ENCODE measurements at regions not wholly inside any gene's neighbourhood (a gene's known extent, or its start where the extent isn't known, plus 50 kb on each side); places are given as distances from the start of the nearest gene placed in this dataset.

DNA sequence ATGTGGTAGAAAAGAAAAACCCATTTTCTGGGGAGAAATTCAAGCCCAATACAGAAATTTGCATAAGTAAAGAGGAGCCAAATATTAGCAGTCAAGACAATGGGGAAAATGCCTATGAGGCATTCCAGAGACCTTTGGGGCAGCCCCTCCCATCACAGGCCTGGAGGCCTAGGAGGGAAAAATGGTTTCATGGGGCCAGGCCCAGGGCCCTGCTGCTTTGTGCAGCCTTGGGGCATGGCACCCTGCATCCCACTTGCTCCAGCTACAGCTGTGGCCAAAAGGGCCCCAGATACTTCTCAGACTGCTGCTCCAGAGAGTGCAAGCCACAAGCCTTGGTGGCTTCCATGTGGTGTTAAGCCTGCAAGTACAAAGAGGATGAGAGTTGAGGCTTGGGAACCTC lies 51.3 kb upstream of the CYP1B1 start:
- Histone ChIP-seq H4K8ac (replicated peaks; ENCODE audit: insufficient read length, low read depth, low read length) (no peak overlapping the region), H3K4ac (ENCODE audit: low read depth, low read length) (no peak overlapping the region), H4K91ac (ENCODE audit: insufficient read length, low read depth, low read length) (no peak overlapping the region), H3K18ac (ENCODE audit: insufficient read length, low read depth, low read length) (no peak overlapping the region), H3K23ac (ENCODE audit: insufficient read length, low read depth, low read length) (no peak overlapping the region), H3K14ac (ENCODE audit: insufficient read depth, low read length) (no peak overlapping the region), H3K4me2 (ENCODE audit: insufficient read depth, insufficient read length, low read length) (no peak overlapping the region), H2BK20ac (ENCODE audit: low read depth, low read length, poor library complexity, severe bottlenecking) (no peak overlapping the region), H3T11ph (ENCODE audit: low read length) (no peak overlapping the region), H2BK5ac (ENCODE audit: insufficient read length, low read length) (no peak overlapping the region), H2BK12ac (ENCODE audit: insufficient read length, low read depth, low read length) (no peak overlapping the region), H3K56ac (ENCODE audit: insufficient read length, low read depth, low read length) (no peak overlapping the region), H3K4me1 (ENCODE audit: insufficient read depth, low read length) (no peaks in the 10 kb centered on the region), H4K5ac (ENCODE audit: insufficient read length, low read depth, low read length) (no peak overlapping the region), H3K79me1 (ENCODE audit: insufficient read depth, low read depth, low read length, poor library complexity, severe bottlenecking) (no peaks in the 10 kb centered on the region), H3K9me3 (ENCODE audit: control insufficient read depth, low read depth, low read length) (peaks cover 10% of the 10 kb centered on the region), H3K27ac (ENCODE audit: insufficient read length, low read depth, low read length) (no peak overlapping the region), H3K27me3 (ENCODE audit: insufficient read depth, low read length) (no peaks in the 10 kb centered on the region), H3K79me2 (ENCODE audit: insufficient read depth, low read length) (no peaks in the 10 kb centered on the region), H3K23me2 (ENCODE audit: insufficient read length, low read depth, low read length, poor library complexity, severe bottlenecking) (no peaks in the 10 kb centered on the region), H2AFZ (ENCODE audit: low read length) (no peak overlapping the region), H2BK15ac (ENCODE audit: low read depth, low read length) (no peak overlapping the region), H4K20me1 (ENCODE audit: control insufficient read depth, insufficient read depth, insufficient read length) (no peaks in the 10 kb centered on the region), H2BK120ac (ENCODE audit: low read depth, low read length, poor library complexity, severe bottlenecking) (no peak overlapping the region), H3K9ac (ENCODE audit: extremely low read depth, insufficient read length, low read length) (no peak overlapping the region), H2AK5ac (ENCODE audit: insufficient read length, low read length) (no peak overlapping the region)
- TF ChIP-seq, protein P1, sequence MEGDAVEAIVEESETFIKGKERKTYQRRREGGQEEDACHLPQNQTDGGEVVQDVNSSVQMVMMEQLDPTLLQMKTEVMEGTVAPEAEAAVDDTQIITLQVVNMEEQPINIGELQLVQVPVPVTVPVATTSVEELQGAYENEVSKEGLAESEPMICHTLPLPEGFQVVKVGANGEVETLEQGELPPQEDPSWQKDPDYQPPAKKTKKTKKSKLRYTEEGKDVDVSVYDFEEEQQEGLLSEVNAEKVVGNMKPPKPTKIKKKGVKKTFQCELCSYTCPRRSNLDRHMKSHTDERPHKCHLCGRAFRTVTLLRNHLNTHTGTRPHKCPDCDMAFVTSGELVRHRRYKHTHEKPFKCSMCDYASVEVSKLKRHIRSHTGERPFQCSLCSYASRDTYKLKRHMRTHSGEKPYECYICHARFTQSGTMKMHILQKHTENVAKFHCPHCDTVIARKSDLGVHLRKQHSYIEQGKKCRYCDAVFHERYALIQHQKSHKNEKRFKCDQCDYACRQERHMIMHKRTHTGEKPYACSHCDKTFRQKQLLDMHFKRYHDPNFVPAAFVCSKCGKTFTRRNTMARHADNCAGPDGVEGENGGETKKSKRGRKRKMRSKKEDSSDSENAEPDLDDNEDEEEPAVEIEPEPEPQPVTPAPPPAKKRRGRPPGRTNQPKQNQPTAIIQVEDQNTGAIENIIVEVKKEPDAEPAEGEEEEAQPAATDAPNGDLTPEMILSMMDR (conservative IDR thresholded peaks at IDR 0.05), result no peak
- no peak overlapping the region for H3K27ac Mint-ChIP-seq
- DNase-seq, result no peak
- H3K27me3 Mint-ChIP-seq (ENCODE audit: low read depth), result peaks cover 3% of the 10 kb centered on the region
- no peak overlapping the region for H3K4me3 Mint-ChIP-seq
- peaks cover 31 to 32% of the 10 kb centered on the region in 2 experiments for H3K9me3 Mint-ChIP-seq
- peaks cover 19 to 26% (median 22%) of the 10 kb centered on the region in 3 experiments for H3K36me3 Mint-ChIP-seq (ENCODE audit: insufficient read depth in 1 of 3, low read depth in 3 of 3)
- no peaks in the 10 kb centered on the region for H3K4me1 Mint-ChIP-seq
